HFF-Myc (cell line): ENCODE measurements at regions not wholly inside any gene's neighbourhood (a gene's known extent, or its start where the extent isn't known, plus 50 kb on each side); places are given as distances from the start of the nearest gene placed in this dataset.

ENCODE experiments used
- DNase-seq: peaks from one replicate; pipeline ENCODE4 v3.0.0-alpha.2; 2011; ENCODE audit warnings: low read depth; ENCODE audit errors: extremely low read depth
- H3K4me3 ChIP-seq: replicated peaks from 2 replicates; pipeline ENCODE4 v1.5.1; 2011; ENCODE audit warnings: low read depth, mild to moderate bottlenecking, control low read depth, low read length
- CTCF ChIP-seq: IDR thresholded peaks from 2 replicates; pipeline ENCODE4 v1.5.1; 2012; ENCODE audit warnings: mild to moderate bottlenecking, low read depth, low read length, control low read depth; ENCODE audit errors: missing control alignments

GRCh38 chr1:194176212-194176611 is 989.8 kb upstream of the B3GALT2 start:
- no peak for TF ChIP-seq CTCF
- no peak for DNase-seq
- H3K4me3 ChIP-seq, result no peak overlapping the region

- no peak overlapping the region for H3K4me3 ChIP-seq
- TF ChIP-seq CTCF, result no peak
- DNase-seq, result no peak
Observed at GRCh38 chr1:194175251-194175650, 988.8 kb upstream of the B3GALT2 start.

- DNase-seq, result no peak
- no peak for TF ChIP-seq CTCF
- H3K4me3 ChIP-seq, result no peak overlapping the region
Observed at GRCh38 chr1:194174528-194174927, 988.1 kb upstream of the B3GALT2 start.

GRCh38 chr1:194171596-194171995 is 985.2 kb upstream of the B3GALT2 start:
- DNase-seq, result no peak
- no peak overlapping the region for H3K4me3 ChIP-seq
- TF ChIP-seq CTCF, result no peak

GRCh38 chr1:194167956-194168640 is 981.7 kb upstream of the B3GALT2 start:
- DNase-seq, result no peak
- TF ChIP-seq CTCF, result no peak
- no peak overlapping the region for H3K4me3 ChIP-seq

- no peak for DNase-seq
- no peak overlapping the region for H3K4me3 ChIP-seq
- TF ChIP-seq CTCF, result no peak
Observed at GRCh38 chr1:194164755-194165154, 978.3 kb upstream of the B3GALT2 start.

- no peak for TF ChIP-seq CTCF
- no peak for DNase-seq
Observed at GRCh38 chr1:194161591-194161990, 975.2 kb upstream of the B3GALT2 start.

More at GRCh38 chr1:194161591-194161990, 975.2 kb upstream of the B3GALT2 start:
- no peak overlapping the region for H3K4me3 ChIP-seq
